ENCODE measurements at regions not wholly inside any gene's neighbourhood (a gene's known extent, or its start where the extent isn't known, plus 50 kb on each side); places are given as distances from the start of the nearest gene placed in this dataset.

DNA sequence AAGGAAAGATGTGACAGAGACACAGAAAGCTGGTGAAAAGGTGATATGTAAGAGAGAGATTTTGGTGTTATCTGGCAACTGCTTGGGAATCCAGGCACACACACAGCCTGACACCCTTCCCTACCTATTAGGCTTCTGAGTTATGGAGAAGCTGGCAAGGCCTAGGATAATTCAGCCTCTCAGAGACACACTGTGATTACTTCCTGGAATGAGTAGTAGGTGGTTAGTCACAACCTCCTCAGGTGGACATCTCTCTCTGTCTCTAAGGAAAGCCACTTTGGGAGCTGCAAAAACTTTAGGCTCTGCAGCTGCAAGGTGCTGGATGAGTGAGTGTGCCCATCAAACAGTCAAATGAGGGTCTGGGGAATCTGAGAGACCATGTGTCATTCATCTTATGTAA lies 201.9 kb downstream of the PDCD6IP start:
- Histone ChIP-seq H3K79me2 (ENCODE audit: control insufficient read depth, insufficient read depth, low read length) (no peaks in the 10 kb centered on the region), H3K27ac (ENCODE audit: low read length in 2 of 2) (no peak overlapping the region), H3K4me3 (ENCODE audit: control extremely low read depth in 1 of 5, extremely low read depth in 1 of 5, insufficient read depth in 1 of 5, low read depth in 2 of 5, low read length in 4 of 5) (no peak overlapping the region), H3K9me3 (ENCODE audit: control extremely low read depth in 1 of 3, control insufficient read depth in 2 of 3, insufficient read depth in 1 of 3, low read length in 2 of 3) (peaks cover 0 to 8% (median 4%) of the 10 kb centered on the region in 3 donors), H4K20me1 (ENCODE audit: control insufficient read depth, insufficient read depth, low read length, poor library complexity, severe bottlenecking) (no peaks in the 10 kb centered on the region), H2AFZ (ENCODE audit: insufficient read depth, low read depth, low read length, poor library complexity, severe bottlenecking) (no peak overlapping the region), H3K4me2 (replicated peaks; ENCODE audit: low read depth, low read length, poor library complexity, severe bottlenecking) (no peak overlapping the region), H3K4me1 (ENCODE audit: control insufficient read depth in 2 of 2, insufficient read depth in 2 of 2, low read length in 2 of 2) (no peaks in the 10 kb centered on the region), H3K27me3 (replicated peaks in 1 of 4; ENCODE audit: control extremely low read depth in 1 of 4, control insufficient read depth in 3 of 4, insufficient read depth in 4 of 4, low read length in 3 of 4) (no peaks in the 10 kb centered on the region), H3K9ac (ENCODE audit: low read length) (no peak overlapping the region), H3K36me3 (replicated peaks in 1 of 2; ENCODE audit: control extremely low read depth in 1 of 2, control insufficient read depth in 1 of 2, extremely low read depth in 1 of 2, insufficient read depth in 2 of 2, low read length in 1 of 2) (no peaks in the 10 kb centered on the region)
- POLR2A ChIA-PET = no interaction called here
- CTCF ChIA-PET = no interaction called here
- no peak for DNase-seq
- H3K27me3 Mint-ChIP-seq = no peaks in the 10 kb centered on the region
- no peaks in the 10 kb centered on the region for H3K9me3 Mint-ChIP-seq (ENCODE audit: insufficient read depth)
- TF ChIP-seq EZH2 (IDR thresholded peaks at IDR 0.05; ENCODE audit: borderline replicate concordance, insufficient read depth, low read depth, low read length, poor library complexity, severe bottlenecking) = no peak
- TF ChIP-seq, protein P1, sequence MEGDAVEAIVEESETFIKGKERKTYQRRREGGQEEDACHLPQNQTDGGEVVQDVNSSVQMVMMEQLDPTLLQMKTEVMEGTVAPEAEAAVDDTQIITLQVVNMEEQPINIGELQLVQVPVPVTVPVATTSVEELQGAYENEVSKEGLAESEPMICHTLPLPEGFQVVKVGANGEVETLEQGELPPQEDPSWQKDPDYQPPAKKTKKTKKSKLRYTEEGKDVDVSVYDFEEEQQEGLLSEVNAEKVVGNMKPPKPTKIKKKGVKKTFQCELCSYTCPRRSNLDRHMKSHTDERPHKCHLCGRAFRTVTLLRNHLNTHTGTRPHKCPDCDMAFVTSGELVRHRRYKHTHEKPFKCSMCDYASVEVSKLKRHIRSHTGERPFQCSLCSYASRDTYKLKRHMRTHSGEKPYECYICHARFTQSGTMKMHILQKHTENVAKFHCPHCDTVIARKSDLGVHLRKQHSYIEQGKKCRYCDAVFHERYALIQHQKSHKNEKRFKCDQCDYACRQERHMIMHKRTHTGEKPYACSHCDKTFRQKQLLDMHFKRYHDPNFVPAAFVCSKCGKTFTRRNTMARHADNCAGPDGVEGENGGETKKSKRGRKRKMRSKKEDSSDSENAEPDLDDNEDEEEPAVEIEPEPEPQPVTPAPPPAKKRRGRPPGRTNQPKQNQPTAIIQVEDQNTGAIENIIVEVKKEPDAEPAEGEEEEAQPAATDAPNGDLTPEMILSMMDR (IDR thresholded peaks at IDR 0.05) = no peak
- H3K4me3 Mint-ChIP-seq = no peak overlapping the region
- intact Hi-C loops (cut with micrococcal nuclease) = no loop called here
- H3K27ac Mint-ChIP-seq = no peak overlapping the region
- no peaks in the 10 kb centered on the region for H3K4me1 Mint-ChIP-seq
- ATAC-seq (ENCODE audit: low read depth) = no peak

DNA sequence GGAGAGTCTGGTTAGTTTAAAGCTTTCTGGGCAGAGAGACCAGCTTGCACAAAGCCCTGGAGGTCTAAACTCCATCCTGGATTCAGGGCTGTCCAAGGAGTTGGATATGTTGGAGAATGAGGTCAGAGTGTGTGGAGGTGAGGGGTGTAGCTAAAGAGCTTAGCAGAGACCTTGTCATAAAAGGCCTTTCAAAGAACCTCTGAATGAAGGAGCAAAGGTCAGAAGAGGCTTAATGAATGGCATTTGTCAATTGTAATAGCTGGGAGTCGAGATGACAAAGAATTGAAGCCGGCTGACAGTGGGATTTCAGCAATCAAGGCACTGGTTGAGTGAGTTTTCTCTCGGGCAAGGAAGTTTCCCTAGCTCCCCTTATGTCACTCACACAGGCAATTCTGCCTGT lies 202.6 kb downstream of the PDCD6IP start:
- ChIA-PET POLR2A (no interaction called here), CTCF (no interaction called here)
- H3K4me3 Mint-ChIP-seq = no peak overlapping the region

More for the DNA sequence above, 202.6 kb downstream of the PDCD6IP start:
- no peaks in the 10 kb centered on the region for H3K27me3 ChIP-seq (replicated peaks in 1 of 4; ENCODE audit: control extremely low read depth in 1 of 4, control insufficient read depth in 3 of 4, insufficient read depth in 4 of 4, low read length in 3 of 4)
- ATAC-seq (ENCODE audit: low read depth) (no peak), DNase-seq (no peak)
- no peak overlapping the region for H3K4me3 ChIP-seq (ENCODE audit: control extremely low read depth in 1 of 5, extremely low read depth in 1 of 5, insufficient read depth in 1 of 5, low read depth in 2 of 5, low read length in 4 of 5)
- TF ChIP-seq, protein P1 (IDR thresholded peaks at IDR 0.05) = no peak
- no peak for TF ChIP-seq EZH2 (IDR thresholded peaks at IDR 0.05; ENCODE audit: borderline replicate concordance, insufficient read depth, low read depth, low read length, poor library complexity, severe bottlenecking)
- H3K79me2 ChIP-seq (ENCODE audit: control insufficient read depth, insufficient read depth, low read length) = no peaks in the 10 kb centered on the region
- H3K9me3 ChIP-seq (ENCODE audit: control extremely low read depth in 1 of 3, control insufficient read depth in 2 of 3, insufficient read depth in 1 of 3, low read length in 2 of 3) = peaks cover 0 to under 1% (median 0%) of the 10 kb centered on the region in 3 donors
- no peak overlapping the region for H3K4me2 ChIP-seq (replicated peaks; ENCODE audit: low read depth, low read length, poor library complexity, severe bottlenecking)
- Mint-ChIP-seq H3K27me3 (no peaks in the 10 kb centered on the region), H3K9me3 (ENCODE audit: insufficient read depth) (no peaks in the 10 kb centered on the region), H3K27ac (no peak overlapping the region), H3K4me1 (no peaks in the 10 kb centered on the region)
- intact Hi-C loops (cut with micrococcal nuclease) = no loop called here
- no peak overlapping the region for H2AFZ ChIP-seq (ENCODE audit: insufficient read depth, low read depth, low read length, poor library complexity, severe bottlenecking)
- H3K27ac ChIP-seq (ENCODE audit: low read length in 2 of 2) = no peak overlapping the region
- WGBS (ENCODE audit: insufficient coverage) = 95% methylated on average over 3 of the region's 3 CpGs
- H3K4me1 ChIP-seq (ENCODE audit: control insufficient read depth in 2 of 2, insufficient read depth in 2 of 2, low read length in 2 of 2) = no peaks in the 10 kb centered on the region
- H3K9ac ChIP-seq (ENCODE audit: low read length) = no peak overlapping the region
- H4K20me1 ChIP-seq (ENCODE audit: control insufficient read depth, insufficient read depth, low read length, poor library complexity, severe bottlenecking) = no peaks in the 10 kb centered on the region
- H3K36me3 ChIP-seq (replicated peaks in 1 of 2; ENCODE audit: control extremely low read depth in 1 of 2, control insufficient read depth in 1 of 2, extremely low read depth in 1 of 2, insufficient read depth in 2 of 2, low read length in 1 of 2) = no peaks in the 10 kb centered on the region
